Stimulated activated memory B cell treated with anti-CD40 and anti-IgM and Interleukin-4, amounts not matched to agents 10 μg/mL and 1 μg/mL and 100 μg/mL, for 72 hours (primary cell): ENCODE measurements at regions not wholly inside any gene's neighbourhood (a gene's known extent, or its start where the extent isn't known, plus 50 kb on each side); places are given as distances from the start of the nearest gene placed in this dataset.
A peak's percentile ranks its signal among the peaks of the same experiment; 100 is the strongest.

ENCODE experiments used
- ATAC-seq: fragments of 150-1000 bp; cut with Tn5 transposase; 2 replicates; pipeline ENCODE4 v1.10.0; 2021
- H3K27ac Mint-ChIP-seq: one replicate; pipeline ENCODE4 v1.8.0; 2022; ENCODE audit warnings: mild to moderate bottlenecking, mixed read lengths
- H3K27me3 Mint-ChIP-seq: one replicate; pipeline ENCODE4 v1.8.0; 2022; ENCODE audit warnings: mixed read lengths
- H3K36me3 Mint-ChIP-seq: one replicate; pipeline ENCODE4 v1.8.0; 2022; ENCODE audit warnings: mixed read lengths
- H3K4me1 Mint-ChIP-seq: one replicate; pipeline ENCODE4 v1.8.0; 2022; ENCODE audit warnings: mixed read lengths
- H3K4me3 Mint-ChIP-seq: one replicate; pipeline ENCODE4 v1.8.0; 2022; ENCODE audit warnings: mild to moderate bottlenecking, moderate library complexity, mixed read lengths
- H3K9me3 Mint-ChIP-seq: one replicate; pipeline ENCODE4 v1.8.0; 2022; ENCODE audit warnings: mixed read lengths

DNA sequence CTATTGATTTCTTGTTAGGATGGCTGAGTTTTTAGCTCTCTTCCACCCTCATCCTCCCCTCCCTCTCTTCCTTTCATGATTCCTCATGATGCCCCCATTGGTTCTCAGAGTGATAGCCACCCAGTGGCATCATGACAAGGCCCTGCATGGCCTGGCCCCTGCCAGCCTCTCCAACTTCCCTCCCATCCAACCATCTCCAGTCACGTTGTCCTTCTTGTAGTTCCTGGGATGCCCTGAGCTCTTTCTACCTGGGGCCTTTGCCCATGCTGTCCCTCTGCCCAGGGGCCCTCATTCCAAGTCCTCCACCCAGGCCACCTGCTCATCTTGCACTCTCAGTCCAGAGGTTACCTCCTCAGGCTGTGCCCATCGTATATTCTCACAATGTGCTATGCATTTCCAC lies 247.5 kb downstream of the TFCP2L1 start:
- H3K4me3 Mint-ChIP-seq = no peak overlapping the region
- H3K4me1 Mint-ChIP-seq = no peaks in the 10 kb centered on the region
- H3K27ac Mint-ChIP-seq = no peak overlapping the region
- H3K36me3 Mint-ChIP-seq = no peaks in the 10 kb centered on the region
- H3K9me3 Mint-ChIP-seq = no peaks in the 10 kb centered on the region
- peaks cover 13% of the 10 kb centered on the region for H3K27me3 Mint-ChIP-seq
- no peak for ATAC-seq

- H3K27me3 Mint-ChIP-seq = peaks cover 13% of the 10 kb centered on the region
- H3K9me3 Mint-ChIP-seq = no peaks in the 10 kb centered on the region
- ATAC-seq = no peak
- no peaks in the 10 kb centered on the region for H3K36me3 Mint-ChIP-seq
- H3K4me3 Mint-ChIP-seq = no peak overlapping the region
- H3K27ac Mint-ChIP-seq = no peak overlapping the region
- H3K4me1 Mint-ChIP-seq = no peaks in the 10 kb centered on the region
Observed at GRCh38 chr2:121038031-121038430, 247.0 kb downstream of the TFCP2L1 start.

DNA sequence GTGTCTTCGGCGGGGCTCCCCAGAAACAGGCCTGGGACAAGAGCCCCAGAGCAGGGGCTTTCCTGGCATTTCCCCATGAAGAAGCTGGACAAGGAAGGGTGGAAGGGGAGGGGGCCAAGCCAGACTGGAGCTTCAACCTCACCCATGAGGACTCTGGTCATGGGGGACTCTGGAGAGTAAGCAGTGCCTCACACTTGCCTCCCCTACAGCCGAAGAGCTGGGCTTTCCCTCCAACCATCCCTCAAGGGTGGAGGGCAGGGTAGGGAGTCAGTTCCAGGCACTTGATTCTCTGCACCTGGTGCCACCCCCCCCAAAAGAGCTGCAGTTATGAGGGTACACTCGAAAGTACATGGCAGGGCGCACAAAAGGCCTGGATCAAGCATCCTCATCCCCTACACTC lies 246.6 kb downstream of the TFCP2L1 start:
- ATAC-seq = no peak
- H3K4me1 Mint-ChIP-seq = no peaks in the 10 kb centered on the region
- no peak overlapping the region for H3K4me3 Mint-ChIP-seq
- no peak overlapping the region for H3K27ac Mint-ChIP-seq
- no peaks in the 10 kb centered on the region for H3K36me3 Mint-ChIP-seq
- H3K9me3 Mint-ChIP-seq = no peaks in the 10 kb centered on the region
- peaks cover 13% of the 10 kb centered on the region for H3K27me3 Mint-ChIP-seq

- H3K36me3 Mint-ChIP-seq = no peaks in the 10 kb centered on the region
- H3K4me3 Mint-ChIP-seq = no peak overlapping the region
- no peaks in the 10 kb centered on the region for H3K4me1 Mint-ChIP-seq
- H3K27ac Mint-ChIP-seq = no peak overlapping the region
- peaks cover 13% of the 10 kb centered on the region for H3K27me3 Mint-ChIP-seq
- no peaks in the 10 kb centered on the region for H3K9me3 Mint-ChIP-seq
- no peak for ATAC-seq
Observed at GRCh38 chr2:121038891-121039616, 245.9 kb downstream of the TFCP2L1 start.

DNA sequence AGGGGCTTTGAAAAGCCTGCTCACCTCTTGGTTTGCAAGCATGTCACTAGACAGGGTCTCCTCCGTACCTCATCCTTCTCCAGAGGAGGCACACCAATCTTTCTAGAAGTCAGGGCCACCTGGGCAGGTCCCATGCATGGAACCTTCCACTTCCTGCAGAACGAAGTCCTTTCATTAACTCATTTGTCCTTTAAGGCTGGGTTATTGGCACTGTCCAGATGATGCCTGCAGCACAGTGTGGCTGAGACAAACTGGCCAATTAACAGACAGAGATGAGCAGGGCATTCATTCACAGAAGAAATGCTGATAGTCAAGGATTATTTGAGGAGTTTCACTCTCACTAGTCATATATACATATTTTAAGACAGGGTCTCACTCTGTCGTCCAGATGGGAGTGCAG lies 245.3 kb downstream of the TFCP2L1 start:
- ATAC-seq = no peak
- peaks cover 13% of the 10 kb centered on the region for H3K27me3 Mint-ChIP-seq
- H3K4me3 Mint-ChIP-seq = no peak overlapping the region
- no peaks in the 10 kb centered on the region for H3K9me3 Mint-ChIP-seq
- no peak overlapping the region for H3K27ac Mint-ChIP-seq
- no peaks in the 10 kb centered on the region for H3K4me1 Mint-ChIP-seq
- no peaks in the 10 kb centered on the region for H3K36me3 Mint-ChIP-seq

GRCh38 chr2:121041516-121041915 lies 243.5 kb downstream of the TFCP2L1 start:
- no peaks in the 10 kb centered on the region for H3K36me3 Mint-ChIP-seq
- H3K27me3 Mint-ChIP-seq = peaks cover 13% of the 10 kb centered on the region
- no peak overlapping the region for H3K4me3 Mint-ChIP-seq
- H3K9me3 Mint-ChIP-seq = no peaks in the 10 kb centered on the region
- no peak overlapping the region for H3K27ac Mint-ChIP-seq
- no peak for ATAC-seq
- H3K4me1 Mint-ChIP-seq = no peaks in the 10 kb centered on the region

- H3K27ac Mint-ChIP-seq = no peak overlapping the region
- no peaks in the 10 kb centered on the region for H3K4me1 Mint-ChIP-seq
- no peak overlapping the region for H3K4me3 Mint-ChIP-seq
Observed at GRCh38 chr2:121043061-121043826, 241.8 kb downstream of the TFCP2L1 start.

DNA sequence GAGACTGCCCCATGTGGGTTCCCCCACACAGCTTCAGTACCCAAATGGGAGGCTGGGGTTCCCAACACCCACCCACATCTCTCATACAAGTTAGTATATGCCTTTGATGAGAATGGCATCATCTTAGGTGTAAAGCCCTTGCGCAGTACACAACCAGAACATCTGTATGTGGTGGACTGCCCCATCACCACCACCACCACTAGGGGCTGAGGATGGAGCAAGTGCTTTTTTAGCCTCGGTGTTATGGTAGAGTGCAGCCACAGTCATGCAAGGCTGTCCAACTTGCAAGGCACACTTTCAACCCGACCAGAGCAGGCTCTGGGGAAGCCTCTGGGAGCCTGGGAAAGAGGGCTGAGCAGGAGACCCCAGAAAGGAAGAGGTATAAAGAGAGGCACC lies 241.2 kb downstream of the TFCP2L1 start:
- no peaks in the 10 kb centered on the region for H3K9me3 Mint-ChIP-seq

More at GRCh38 chr2:121043061-121043826, 241.8 kb downstream of the TFCP2L1 start:
- Mint-ChIP-seq H3K27me3 (no peaks in the 10 kb centered on the region), H3K9me3 (no peaks in the 10 kb centered on the region), H3K36me3 (no peaks in the 10 kb centered on the region)
- ATAC-seq = peak; percentile 28

DNA sequence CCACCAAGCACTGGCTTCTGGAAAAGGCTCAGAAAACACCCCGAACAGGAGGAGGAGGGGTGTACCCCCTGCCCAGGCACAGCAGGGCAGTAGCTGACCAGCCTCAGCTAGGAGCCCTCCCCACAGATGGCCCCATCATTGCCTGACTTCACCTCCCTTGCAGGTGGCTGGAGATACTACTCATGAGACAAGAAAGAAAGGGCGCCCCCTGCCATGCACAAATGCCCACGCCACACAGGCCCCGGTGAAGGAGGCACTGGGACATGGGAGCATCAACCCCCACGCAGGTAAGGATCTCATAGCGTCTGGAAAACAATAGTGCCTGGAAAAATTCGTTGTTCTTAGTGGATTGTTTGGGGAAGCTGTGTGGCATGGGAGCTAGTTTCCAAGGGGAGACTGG lies 240.6 kb downstream of the TFCP2L1 start:
- Mint-ChIP-seq H3K4me3 (no peak overlapping the region), H3K4me1 (no peaks in the 10 kb centered on the region), H3K27me3 (no peaks in the 10 kb centered on the region), H3K27ac (no peak overlapping the region), H3K36me3 (no peaks in the 10 kb centered on the region), H3K9me3 (no peaks in the 10 kb centered on the region)
- no peak for ATAC-seq

More for the DNA sequence above, 241.2 kb downstream of the TFCP2L1 start:
- Mint-ChIP-seq H3K4me1 (no peaks in the 10 kb centered on the region), H3K27ac (no peak overlapping the region), H3K36me3 (no peaks in the 10 kb centered on the region), H3K4me3 (no peak overlapping the region), H3K27me3 (no peaks in the 10 kb centered on the region)
- ATAC-seq = peak; percentile 10

GRCh38 chr2:121045245-121045644 lies 239.8 kb downstream of the TFCP2L1 start:
- Mint-ChIP-seq H3K4me1 (no peaks in the 10 kb centered on the region), H3K27ac (no peak overlapping the region), H3K9me3 (no peaks in the 10 kb centered on the region), H3K36me3 (no peaks in the 10 kb centered on the region), H3K4me3 (no peak overlapping the region), H3K27me3 (no peaks in the 10 kb centered on the region)
- ATAC-seq = no peak

DNA sequence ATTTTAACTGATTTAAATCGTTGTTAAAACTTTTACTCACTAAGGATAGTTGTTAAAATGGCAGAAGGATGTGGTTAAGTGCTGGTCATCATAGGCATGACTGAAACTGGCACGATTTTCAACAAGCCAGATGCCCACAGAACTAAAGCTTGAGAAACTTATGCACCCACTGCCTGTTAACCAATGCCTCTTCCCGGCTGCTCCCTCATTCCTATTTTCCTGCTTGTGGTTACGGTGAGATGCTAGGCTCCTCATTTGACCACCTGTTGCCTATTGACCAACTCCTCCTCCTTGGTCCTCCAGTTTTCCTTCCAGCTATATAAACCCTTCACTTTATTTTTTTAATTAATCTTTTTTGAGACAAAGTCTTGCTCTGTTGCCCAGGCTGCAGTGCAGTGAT lies 238.7 kb downstream of the TFCP2L1 start:
- Mint-ChIP-seq H3K4me3 (no peak overlapping the region), H3K27ac (no peak overlapping the region)

GRCh38 chr2:121047383-121047782 lies 237.6 kb downstream of the TFCP2L1 start:
- Mint-ChIP-seq H3K4me1 (no peaks in the 10 kb centered on the region), H3K27me3 (peaks cover 2% of the 10 kb centered on the region), H3K4me3 (no peak overlapping the region), H3K36me3 (no peaks in the 10 kb centered on the region), H3K27ac (no peak overlapping the region), H3K9me3 (no peaks in the 10 kb centered on the region)
- no peak for ATAC-seq

More for the DNA sequence above, 238.7 kb downstream of the TFCP2L1 start:
- ATAC-seq = no peak
- Mint-ChIP-seq H3K4me1 (no peaks in the 10 kb centered on the region), H3K9me3 (no peaks in the 10 kb centered on the region), H3K27me3 (no peaks in the 10 kb centered on the region), H3K36me3 (no peaks in the 10 kb centered on the region)

- no peak overlapping the region for H3K4me3 Mint-ChIP-seq
- peaks cover 7% of the 10 kb centered on the region for H3K27me3 Mint-ChIP-seq
- H3K9me3 Mint-ChIP-seq = no peaks in the 10 kb centered on the region
- no peak overlapping the region for H3K27ac Mint-ChIP-seq
- no peaks in the 10 kb centered on the region for H3K36me3 Mint-ChIP-seq
- no peaks in the 10 kb centered on the region for H3K4me1 Mint-ChIP-seq
- ATAC-seq = peak; percentile 12
Observed at GRCh38 chr2:121049131-121049530, 235.9 kb downstream of the TFCP2L1 start.

DNA sequence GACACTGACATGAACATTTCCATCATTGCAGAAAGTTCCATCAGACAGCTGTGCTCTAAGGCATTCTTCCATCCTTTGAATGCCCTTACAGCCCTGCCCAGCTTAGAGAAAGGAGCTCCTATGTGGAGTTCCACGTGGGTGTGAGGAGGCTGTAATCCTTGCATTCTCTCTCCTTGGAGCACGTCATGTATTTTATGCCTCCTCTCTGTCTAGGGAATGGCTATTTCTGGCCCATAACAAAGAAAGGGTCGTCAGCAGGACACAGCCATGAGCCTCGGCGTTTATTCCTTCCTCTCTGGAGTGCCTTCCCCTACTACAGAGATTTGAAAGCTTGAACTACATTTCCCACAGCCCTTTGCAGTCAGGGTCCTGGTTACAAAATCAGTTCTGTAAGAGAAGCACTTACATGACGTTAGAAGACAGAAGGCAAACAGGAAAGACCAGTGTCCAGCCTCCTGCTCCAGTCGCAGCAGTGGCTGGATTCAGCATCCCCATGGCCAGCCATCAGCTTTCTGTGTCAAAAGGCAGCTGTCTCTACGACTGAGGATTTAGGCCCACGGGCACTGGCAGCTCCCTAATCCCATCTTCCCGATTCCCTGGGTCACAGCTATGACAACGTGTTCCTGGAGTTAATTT lies 234.9 kb downstream of the TFCP2L1 start:
- Mint-ChIP-seq H3K4me3 (no peak overlapping the region), H3K36me3 (no peaks in the 10 kb centered on the region), H3K9me3 (no peaks in the 10 kb centered on the region), H3K27ac (no peak overlapping the region), H3K4me1 (no peaks in the 10 kb centered on the region), H3K27me3 (peaks cover 7% of the 10 kb centered on the region)
- ATAC-seq = no peak

DNA sequence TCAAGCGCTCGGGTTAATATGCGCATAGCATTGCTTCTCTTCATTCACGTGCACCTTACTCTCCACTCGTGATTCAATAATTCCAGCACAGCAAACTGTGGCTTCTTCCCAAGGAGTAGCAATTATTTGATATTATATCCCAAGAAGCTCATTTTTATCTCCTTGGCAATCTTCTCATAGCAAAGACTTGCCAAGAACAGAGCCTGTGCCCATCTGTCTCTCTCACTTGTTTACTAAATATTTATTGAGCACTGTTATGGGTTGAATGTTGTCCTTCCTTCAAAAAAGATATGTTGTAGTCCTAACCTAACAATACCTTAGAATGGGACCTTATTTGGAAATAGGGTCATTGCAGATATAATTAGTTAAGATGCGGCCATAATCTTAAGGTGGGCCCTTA lies 233.7 kb downstream of the TFCP2L1 start:
- ATAC-seq = no peak
- Mint-ChIP-seq H3K4me3 (no peak overlapping the region), H3K27me3 (peaks cover 7% of the 10 kb centered on the region), H3K36me3 (no peaks in the 10 kb centered on the region), H3K27ac (no peak overlapping the region), H3K9me3 (no peaks in the 10 kb centered on the region), H3K4me1 (no peaks in the 10 kb centered on the region)

DNA sequence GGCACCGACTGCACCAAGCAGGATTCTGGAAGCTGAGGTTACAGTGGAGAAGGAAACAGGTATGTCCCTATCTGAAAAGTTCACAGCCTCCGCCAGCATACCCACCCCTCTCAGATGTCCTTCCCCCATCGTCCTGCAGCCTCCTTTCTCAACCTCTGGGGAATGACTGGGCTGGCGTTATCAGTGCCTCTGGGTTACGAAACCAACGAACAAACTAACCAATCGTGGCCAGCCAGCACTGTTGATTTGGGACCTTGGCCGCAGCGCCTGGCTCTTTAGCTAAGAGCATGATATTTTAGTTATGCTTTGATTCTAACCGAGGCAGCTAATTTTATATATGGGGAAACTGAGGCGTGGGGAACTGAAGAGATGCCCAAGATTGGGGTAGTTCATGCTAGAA lies 233.0 kb downstream of the TFCP2L1 start:
- Mint-ChIP-seq H3K36me3 (no peaks in the 10 kb centered on the region), H3K27me3 (peaks cover 7% of the 10 kb centered on the region), H3K27ac (no peak overlapping the region), H3K4me1 (no peaks in the 10 kb centered on the region), H3K4me3 (no peak overlapping the region), H3K9me3 (no peaks in the 10 kb centered on the region)
- ATAC-seq = no peak
